ENCODE measurements at regions not wholly inside any gene's neighbourhood (a gene's known extent, or its start where the extent isn't known, plus 50 kb on each side); places are given as distances from the start of the nearest gene placed in this dataset.

DNA sequence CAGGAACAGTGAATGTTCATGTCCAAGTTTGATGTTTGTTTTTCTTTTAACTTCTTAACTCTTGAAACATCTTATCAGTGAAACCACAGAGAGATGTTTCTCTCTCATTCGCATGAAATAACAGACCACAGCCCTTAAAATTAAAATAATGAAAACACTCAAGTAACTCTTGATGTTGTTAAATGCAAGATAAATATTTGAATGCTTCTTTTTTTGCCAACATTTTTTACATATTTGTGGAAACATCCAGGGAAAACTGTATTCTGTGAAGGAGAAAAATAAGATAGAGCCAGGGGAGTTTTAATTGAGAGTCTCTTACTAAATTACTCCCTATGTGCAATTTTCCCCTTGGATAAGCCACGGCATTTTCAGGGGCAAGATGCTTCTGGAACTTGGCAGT lies 361.8 kb upstream of the MGMT start:
- in situ Hi-C loops (cut with MboI; ENCODE audit: low sequenced_read_pairs) = no loop called here

DNA sequence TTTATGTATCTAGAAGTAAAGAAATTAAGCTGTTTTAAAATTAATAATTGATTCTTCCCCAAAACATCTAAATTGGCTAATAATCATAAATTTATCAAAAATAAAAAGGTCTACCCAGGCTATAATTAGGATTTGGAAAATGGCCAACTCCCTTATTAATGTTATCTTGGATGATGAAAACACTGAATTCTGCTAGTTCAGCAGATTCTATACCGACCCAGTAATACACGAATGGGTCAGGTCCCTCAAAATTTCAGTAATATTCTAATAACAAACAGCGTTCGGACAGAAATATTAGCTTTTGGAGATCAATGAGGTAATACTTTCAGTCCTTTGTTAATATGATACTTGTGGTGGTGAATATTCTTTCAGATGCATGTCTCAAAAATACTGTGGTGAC lies 360.7 kb upstream of the MGMT start:
- in situ Hi-C loops (cut with MboI; ENCODE audit: low sequenced_read_pairs) = no loop called here

DNA sequence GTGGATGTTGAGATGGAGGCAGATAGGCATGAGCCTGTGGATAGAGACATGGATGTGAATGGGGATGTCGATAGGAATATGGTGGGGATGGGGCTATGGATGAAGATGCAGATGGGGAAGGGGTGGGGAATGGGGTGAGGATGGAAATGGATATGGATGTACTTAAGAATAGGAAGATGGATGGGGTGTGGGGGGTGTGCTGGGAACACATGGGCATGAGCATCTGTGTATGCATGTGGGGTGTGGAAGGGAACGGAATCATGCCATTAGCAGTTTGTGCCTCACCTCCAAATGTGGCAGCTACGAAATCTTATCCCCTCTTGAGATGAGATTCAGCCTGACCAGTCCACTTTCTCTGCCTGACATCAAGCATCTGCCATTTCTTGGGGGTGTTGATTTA lies 359.5 kb upstream of the MGMT start:
- in situ Hi-C loops (cut with MboI; ENCODE audit: low sequenced_read_pairs) = no loop called here

DNA sequence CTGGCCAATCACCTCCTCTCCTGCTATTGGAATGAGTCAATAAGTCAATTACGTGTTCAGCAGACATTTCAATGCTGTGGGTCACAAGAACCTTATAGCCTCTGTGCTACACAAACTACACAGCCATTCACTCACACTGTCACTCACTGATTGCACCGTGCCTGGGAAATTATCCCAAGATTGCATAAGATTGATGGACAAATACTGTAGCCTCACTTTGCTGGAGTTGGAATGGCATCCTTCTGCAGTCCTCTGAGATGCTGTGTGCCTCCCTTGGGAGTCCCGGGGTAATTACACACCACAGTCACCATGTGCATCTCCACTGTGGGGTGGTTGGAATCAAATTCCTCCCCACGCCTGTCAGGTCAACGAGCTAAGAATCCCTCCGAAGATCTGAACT lies 358.7 kb upstream of the MGMT start:
- in situ Hi-C loops (cut with MboI; ENCODE audit: low sequenced_read_pairs) = no loop called here

DNA sequence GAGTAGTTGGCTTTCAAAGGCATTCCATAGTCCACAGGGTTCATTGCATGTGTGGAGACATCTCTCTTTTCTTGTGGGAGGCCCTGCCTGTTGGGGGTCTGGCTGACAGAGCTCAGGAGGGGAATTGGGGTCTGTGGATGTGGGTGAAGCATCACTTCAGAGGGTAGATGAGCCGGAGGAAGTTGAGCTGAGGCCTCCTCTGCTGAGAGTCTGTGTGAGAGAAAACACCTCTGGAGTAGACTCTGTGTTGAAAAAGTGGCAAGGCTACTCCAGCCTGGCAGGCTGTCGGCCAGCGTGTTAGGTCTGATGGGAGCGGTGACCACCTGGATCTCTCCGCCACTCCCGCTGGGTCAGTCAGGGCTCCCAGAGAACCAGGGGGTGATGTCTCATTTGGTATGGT lies 358.0 kb upstream of the MGMT start:
- in situ Hi-C loops (cut with MboI; ENCODE audit: low sequenced_read_pairs) = no loop called here

DNA sequence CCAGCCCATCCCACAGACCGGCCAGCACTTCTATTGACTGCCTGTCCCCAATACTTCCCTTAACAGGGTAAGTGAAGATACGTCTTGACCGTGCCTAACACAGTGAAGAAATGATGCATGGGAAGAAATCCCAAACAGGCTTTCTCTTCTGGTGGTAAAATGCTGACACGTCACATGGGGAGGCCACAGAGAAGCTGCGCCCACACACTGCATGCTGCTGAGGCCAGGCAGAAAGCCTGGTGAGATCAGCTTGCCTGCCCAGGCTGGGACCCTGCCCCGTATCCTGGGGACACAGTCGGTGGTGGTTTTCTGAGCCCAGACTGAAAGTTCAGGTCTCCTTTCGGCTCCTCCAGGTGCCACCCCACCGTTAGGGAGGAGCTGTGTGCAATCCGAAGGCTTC lies 356.3 kb upstream of the MGMT start:
- in situ Hi-C loops (cut with MboI; ENCODE audit: low sequenced_read_pairs) = no loop called here

DNA sequence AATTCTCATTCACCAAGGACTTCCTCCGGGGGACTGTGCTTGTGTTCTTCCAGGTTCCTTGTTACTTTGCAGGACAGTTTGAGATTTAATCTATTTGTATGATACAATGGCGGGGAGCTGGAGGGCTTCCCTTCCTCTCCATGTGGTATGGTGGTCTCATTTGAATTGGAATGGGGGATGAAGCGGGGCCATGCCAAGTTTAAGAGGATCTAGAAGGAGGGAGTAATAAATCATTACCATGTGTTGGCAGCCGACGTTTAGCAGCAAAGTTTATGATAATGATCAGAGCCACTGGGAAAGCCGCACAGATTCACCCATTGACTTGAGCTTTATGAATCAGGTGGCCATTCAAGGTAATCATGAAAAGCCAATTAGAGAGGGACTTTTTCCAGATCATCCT lies 355.1 kb upstream of the MGMT start:
- in situ Hi-C loops (cut with MboI; ENCODE audit: low sequenced_read_pairs) = no loop called here

DNA sequence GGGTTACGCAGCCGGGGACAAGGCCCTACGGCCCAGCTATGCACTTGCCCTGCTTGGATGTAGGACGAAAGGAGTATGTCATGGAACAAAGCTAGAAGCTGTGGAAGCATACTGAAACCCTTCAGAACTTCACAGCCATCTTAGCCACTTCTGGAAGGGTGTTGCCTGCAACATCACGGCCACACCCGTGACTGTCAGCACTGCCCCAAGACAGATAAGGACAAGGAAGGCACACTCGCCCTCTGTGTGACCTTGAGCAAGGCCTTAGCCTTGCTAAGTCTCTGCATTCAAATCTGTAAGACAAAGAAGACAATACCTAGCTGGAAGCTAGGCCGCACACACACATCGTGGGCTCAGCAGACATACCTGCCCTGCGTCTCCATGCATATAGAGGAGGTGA lies 352.5 kb upstream of the MGMT start:
- in situ Hi-C loops (cut with MboI; ENCODE audit: low sequenced_read_pairs) = no loop called here

DNA sequence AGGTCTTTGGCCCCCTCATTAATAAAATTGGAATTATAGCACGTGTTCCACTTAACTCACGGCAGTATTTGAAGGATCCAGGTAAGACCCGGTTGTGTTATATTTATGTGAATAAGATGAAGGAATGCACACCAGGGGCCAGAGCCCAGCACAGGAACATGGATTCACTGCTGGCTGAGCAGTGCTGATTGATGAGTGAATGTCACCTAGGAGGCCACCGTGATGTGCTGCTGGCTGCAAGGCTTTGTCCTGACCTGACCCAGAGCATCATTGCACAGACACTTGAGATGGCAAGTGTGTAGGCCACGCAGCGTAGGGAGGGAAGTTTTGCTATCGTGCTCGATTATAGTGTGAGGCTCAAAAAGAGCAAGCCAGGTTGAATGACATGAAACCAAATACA lies 350.7 kb upstream of the MGMT start:
- in situ Hi-C loops (cut with MboI; ENCODE audit: low sequenced_read_pairs) = no loop called here

DNA sequence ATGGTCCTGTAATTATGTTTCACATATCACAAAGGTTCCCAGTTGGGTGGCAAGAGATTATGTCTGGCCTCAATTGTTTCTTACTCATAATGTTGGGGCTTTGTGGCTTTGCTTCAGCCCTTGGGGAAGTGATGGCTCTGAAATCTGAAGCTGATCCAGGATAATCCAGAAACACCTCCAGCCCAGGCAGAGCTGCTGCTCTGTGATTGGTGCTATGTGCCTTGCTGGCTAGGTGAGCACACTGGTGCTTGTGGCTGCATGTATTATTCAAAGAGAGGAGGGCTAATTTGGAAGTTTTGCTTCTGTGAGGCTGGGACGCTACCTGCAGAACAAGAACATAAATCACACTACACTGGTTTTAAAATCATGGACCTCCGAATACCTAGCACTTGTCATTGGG lies 346.6 kb upstream of the MGMT start:
- in situ Hi-C loops (cut with MboI; ENCODE audit: low sequenced_read_pairs) = no loop called here

DNA sequence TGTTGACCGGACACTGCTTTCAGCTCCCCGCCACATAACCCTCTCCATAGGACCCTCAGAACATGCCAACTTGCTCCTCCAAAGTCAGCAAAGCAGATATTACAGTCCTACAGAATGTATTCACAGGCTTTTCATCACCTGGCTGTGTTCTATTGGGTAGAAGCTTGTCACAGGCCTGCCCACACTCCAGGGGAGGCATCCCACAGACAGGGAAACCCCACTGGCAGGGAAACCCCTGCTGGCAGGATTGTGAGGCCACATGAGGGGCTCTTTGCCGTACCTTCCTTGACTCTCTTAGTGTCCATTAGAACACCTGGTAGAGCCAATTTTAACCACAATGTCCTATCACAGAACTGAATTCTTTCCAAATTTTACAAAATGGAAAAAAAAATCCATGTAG lies 344.2 kb upstream of the MGMT start:
- in situ Hi-C loops (cut with MboI; ENCODE audit: low sequenced_read_pairs) = no loop called here

DNA sequence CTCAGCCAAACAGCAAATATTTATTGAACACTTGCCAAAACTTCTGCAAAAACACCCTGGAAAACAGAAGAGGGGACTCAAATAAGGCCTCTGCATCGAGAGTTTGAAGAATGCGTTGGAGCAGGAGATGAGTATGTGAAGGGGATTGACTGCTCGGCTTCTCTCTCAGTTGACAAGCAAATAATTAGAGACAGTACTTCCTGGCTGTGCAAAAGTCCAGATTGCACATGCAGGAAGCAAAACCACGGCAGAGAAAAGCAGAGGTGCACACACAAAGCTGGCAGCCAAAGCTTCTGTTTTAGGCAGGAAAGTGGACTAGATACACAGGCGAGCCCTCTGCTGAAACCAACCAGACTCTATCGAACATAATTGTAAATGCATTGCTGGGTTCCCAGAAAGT lies 343.6 kb upstream of the MGMT start:
- in situ Hi-C loops (cut with MboI; ENCODE audit: low sequenced_read_pairs) = no loop called here

DNA sequence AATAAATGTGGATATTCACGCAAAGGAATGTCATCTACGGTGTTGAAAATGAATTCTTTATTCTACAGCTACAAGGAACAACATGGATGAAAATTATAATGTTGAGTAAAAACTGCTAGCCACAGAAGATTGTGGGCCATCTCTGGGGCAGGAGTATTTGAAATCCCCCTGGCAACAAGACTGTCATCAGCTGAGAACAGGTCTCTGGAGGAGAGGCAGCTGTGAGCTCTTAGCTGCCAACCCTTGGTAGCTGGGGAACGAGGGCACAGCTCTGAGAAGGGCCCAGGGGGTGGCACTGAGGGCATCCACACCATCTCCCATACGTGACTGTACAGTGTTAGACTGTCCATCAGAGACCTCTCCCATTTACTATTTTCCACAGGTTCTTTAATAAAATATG lies 340.1 kb upstream of the MGMT start:
- in situ Hi-C loops (cut with MboI; ENCODE audit: low sequenced_read_pairs) = no loop called here

DNA sequence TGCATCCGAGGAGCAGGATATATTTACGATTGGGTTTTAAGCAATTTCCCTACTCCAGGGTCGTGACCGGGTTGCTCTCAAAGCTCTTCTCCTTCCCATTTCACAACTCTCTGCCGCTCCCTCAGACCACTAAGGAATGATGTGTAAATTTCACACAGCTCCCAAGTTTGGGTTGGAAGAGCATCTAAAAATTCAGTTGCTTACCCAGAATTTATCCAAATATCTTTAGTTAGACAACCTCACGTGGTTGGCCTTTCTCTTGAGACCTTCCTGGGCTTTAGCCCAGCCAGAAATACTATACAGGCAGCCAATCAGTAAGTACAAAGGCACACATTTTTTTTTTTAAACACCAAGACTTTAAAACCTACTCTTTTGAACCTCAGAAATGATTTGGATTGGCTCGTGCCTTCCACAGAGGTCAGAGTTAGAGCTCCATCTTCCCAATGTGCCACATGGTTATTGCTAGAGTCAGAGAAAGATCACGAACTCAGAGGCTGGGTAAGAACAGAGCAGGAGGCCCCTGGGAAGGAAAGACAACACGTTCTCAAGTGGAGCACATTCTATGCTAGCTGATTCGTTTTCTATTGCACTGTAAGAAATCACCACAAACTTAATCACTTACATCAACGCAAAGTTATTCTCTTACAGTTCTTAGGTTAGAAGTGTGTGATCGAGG lies 335.4 kb upstream of the MGMT start:
- in situ Hi-C loops (cut with MboI; ENCODE audit: low sequenced_read_pairs) = no loop called here

DNA sequence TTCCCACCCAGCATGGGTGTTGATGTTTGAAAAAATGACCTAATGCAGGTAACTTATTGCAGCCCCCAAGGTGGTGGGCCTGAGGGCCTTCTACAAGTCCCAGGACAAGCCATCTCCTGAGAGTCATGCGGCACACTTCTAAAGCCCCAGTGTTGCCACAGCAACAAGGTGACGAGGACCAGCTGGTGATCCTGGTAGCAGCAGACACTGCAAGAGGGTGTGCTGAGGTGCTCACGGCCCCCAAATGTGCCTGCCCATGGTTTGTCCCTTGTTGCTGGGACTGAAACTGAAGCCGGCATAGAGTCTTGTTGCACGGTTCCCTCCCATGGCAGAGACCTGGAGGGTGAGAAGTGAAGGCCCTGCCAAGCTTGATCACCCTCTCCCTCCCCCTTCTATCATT lies 333.2 kb upstream of the MGMT start:
- in situ Hi-C loops (cut with MboI; ENCODE audit: low sequenced_read_pairs) = no loop called here

DNA sequence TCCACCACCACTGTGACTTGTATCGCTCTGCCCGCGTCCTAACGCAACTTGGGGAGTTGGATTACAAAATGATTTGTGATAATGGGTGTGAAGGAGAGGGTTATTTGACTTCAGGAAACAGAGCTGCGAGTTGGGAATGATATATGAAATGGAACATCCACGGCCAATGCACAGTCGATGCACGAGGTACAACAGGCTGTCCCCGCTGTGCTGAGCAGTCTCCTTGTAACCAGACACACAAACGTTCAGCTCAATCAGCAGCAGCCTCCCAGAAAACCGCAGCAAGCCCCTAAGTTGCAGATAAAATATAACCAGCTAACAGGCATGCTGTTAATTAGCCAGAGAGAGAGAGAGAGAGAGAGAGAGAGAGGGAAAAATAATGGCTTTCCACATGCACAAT lies 332.7 kb upstream of the MGMT start:
- in situ Hi-C loops (cut with MboI; ENCODE audit: low sequenced_read_pairs) = no loop called here

DNA sequence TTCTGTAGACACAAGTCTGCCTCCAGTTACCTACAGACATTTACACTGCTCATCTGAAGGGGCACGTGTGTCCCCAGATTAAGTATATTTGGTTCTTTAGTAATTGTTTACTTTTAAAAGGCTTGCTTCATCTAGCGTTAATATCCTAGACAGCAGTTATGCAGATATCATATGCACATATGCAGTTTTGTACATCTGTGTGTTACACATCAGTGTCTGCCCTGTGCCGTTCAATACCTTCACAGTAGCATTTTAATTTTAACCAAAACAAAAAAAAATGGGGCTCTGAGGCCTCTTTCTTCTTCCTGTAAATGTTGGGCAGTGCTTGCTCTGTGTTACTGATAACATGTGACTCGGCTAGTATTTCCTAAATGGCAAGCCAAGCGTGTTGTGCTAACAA lies 331.4 kb upstream of the MGMT start:
- in situ Hi-C loops (cut with MboI; ENCODE audit: low sequenced_read_pairs) = no loop called here

DNA sequence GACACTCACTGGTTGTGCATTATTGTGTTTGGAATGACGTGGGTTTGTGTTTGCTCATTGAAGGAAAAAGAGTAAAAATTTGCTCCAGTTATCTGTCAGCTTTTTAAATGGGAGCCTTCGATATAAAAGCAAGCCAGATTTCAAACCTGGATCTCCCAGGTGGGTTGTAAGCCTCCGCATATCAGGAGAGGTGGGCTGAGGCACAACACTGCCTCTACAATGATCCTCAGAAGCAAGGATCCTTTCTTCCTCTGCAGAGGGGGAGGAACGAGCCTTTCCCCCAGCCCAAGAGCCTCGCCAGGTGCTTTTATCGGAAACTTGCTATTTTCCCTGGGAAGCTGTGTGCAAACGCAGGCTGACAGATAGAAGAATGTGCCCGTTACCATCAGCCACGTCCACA lies 331.0 kb upstream of the MGMT start:
- in situ Hi-C loops (cut with MboI; ENCODE audit: low sequenced_read_pairs) = no loop called here

DNA sequence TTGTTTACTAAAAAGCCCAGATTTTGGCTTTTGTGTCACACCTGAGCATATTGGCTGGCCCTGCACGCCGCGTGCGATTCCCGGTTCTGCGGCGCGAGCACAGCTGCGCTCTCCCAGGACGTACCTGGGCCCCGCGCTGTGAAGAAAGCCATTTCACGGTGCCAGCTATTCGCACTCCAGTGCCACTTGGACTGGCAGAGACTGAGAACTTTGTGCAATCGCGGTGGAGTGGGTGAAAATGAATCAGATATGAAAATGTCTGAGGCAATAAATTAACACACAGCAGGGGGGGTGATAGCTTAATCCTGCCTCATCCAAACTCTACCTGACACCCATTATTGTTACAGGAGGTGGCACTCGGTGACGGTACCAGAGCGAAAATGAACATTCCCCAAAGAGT lies 330.1 kb upstream of the MGMT start:
- in situ Hi-C loops (cut with MboI; ENCODE audit: low sequenced_read_pairs) = no loop called here

DNA sequence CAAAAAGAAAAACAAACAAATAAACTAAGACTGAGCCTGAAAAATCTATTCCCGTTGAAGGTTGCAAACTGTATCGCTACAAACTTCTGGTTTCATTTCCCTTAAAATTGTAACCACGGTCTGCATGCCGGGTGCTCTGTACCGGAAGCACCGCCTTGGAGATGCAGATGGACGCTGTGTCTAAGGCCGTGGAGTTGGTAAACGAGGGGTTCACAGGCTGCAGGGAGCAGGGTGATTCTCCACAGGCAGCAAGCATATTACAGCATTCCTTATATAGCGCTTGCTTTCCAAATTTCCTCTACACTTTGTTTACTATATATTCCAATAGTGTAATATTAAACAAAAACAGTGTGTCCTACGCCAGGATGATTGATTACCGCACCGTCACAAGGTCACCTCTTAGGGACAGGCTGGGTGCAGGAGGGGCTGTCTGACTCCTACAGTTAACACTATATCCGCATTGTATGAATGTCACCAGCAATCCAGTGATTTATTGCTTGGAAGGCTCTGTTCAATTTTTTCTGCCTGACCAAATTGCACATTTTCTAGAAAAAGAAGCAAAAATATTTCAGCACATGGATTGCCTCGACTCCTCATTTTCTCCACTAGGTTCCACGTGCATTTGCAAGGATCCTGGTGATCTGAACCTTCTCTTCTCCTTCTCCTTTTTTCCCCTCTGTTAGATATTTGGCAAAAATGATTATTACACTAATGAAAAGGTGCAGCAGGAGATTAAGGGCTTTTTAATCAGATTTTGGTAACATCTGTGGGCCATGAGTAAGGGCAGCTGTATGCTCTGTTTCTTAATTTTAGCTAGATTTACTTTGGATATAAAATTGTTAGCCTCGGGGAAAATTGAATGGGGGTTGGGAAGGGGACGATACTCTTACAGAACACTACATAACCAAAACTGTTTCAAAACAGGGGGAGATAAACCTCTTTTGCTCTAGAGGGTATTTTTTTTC lies 325.8 kb upstream of the MGMT start:
- in situ Hi-C loops (cut with MboI; ENCODE audit: low sequenced_read_pairs) = no loop called here

DNA sequence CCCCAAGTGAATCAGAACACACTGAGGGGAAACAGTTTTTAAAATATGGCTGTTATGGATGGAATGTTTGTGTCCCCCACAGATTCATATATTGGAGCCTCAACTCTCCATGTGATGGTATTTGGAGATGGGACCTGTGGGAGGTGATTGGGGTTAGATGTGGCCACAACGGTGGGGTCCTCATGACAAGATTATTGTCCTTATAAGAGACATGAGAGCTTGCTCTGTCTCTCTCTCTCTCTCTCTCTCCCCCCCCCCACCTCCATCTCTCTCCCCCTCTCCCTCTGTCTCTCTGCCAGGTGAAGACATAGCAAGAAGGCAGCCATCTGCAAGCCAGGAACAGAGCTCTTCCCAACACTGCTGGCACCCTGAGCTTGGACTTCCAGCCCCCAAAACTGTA lies 315.8 kb upstream of the MGMT start:
- in situ Hi-C loops (cut with MboI; ENCODE audit: low sequenced_read_pairs) = no loop called here

DNA sequence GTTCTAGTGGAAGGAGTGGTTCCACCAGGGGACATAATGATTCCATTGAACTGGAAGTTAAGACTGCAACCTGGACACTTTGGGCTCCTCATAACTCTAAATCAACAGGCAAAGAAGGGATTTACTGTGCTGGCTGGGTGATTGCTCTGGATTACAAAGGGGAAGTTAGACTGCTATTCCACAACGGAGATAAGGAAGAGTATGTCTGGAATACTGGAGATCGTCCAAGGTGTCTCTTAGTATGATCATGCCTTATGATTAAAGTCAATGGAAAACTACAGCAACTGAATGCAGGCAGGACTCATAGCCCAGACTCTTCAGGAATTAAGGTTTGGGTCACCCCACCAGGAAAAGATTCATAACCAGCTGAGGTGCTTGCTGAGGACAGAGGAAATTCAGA lies 310.6 kb upstream of the MGMT start:
- in situ Hi-C loops (cut with MboI; ENCODE audit: low sequenced_read_pairs) = no loop called here

DNA sequence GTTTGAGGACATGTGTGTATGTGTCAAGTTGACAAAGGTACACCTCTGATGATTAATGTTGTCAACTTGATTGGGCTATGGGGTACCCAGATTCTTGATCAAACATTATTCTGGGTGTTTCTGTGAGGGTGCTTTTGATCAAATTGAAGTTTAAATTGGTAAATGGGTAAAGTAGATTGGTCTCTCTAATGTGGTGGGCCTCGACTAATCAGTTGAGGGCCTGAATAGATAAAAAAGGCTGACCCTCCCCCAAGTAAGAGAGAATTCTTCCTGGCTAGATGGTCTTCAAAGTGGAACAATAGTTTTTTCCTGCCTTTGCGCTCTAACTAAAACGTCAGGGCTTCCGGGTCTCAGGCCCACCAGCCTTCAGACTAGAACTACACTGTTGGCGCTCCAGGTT lies 309.9 kb upstream of the MGMT start:
- in situ Hi-C loops (cut with MboI; ENCODE audit: low sequenced_read_pairs) = no loop called here
